ENCODE measurements at regions not wholly inside any gene's neighbourhood (a gene's known extent, or its start where the extent isn't known, plus 50 kb on each side); places are given as distances from the start of the nearest gene placed in this dataset.
A peak's percentile ranks its signal among the peaks of the same experiment; 100 is the strongest.

DNA sequence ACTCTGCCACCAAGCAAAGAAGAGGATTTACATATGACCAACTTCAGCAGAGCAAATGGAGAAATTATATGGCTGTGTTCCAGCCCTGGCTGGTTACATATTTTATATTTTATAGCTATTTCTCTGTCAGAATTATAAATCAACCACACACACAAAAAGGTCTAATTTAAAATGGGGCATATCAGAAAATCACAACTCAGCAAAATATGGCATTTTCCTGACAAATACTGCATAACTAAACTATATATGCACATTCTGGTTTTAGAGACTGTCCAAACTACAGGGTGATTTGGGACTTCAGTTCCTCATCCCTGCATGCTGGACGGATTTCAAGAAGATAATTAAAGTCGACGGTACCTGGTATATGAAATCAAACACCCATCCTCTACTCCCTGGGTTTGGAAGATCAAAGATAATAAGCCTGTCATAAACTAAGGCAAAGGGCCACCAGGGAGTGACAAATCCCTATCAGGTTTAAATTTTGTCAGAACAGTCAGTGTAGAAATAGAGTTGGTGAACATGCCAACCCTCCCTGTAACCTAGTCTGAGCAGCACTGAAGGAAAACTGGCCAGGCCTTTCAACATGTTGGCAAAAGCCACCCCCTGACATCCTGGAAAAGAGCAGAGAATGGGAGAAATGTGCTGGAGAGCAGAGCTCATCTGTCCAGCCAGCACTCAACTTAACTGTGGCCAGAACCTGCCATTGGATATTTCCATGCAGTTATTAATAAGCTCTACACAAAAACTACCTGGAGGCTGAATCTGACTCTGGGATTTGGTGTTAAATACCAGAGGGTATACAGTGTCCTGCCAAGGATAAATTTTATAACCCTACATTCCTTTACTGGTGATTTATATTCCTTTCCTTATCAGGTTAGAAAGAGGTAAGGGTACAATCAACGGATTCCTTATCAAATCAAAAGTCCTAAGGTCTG is 235.7 kb downstream of the ENC1 start:
- TF ChIP-seq TAF1 (IDR thresholded peaks at IDR 0.05; ENCODE audit: borderline replicate concordance, low read depth, low read length) (no peak), POLR2A (IDR thresholded peaks at IDR 0.05; ENCODE audit: low read depth, low read length) (no peak), POLR2AphosphoS5 (IDR thresholded peaks at IDR 0.05; ENCODE audit: low read depth, low read length) (no peak)
- DNase-seq (ENCODE audit: insufficient read length) (no peak), FAIRE-seq (no peak)

DNA sequence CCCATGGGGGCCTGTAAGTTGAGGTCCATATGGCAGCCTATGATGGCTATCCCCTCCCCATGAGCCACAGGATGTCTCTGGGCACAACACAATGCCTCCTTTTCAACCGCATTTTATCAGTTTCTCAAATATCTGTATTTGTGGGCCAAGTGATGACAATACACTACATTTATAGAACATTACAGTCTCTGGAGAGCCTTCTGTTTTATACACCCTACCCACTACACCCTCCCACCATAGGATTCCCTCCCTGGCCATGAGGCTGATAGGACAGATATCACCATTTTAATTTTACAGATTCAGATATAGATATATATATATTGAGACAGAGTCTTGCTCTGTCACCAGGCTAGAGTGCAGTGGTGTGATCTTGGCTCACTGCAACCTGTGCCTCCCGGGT is 236.8 kb downstream of the ENC1 start:
- no peak for FAIRE-seq
- TF ChIP-seq TAF1 (IDR thresholded peaks at IDR 0.05; ENCODE audit: borderline replicate concordance, low read depth, low read length) (no peak), POLR2AphosphoS5 (IDR thresholded peaks at IDR 0.05; ENCODE audit: low read depth, low read length) (no peak), POLR2A (IDR thresholded peaks at IDR 0.05; ENCODE audit: low read depth, low read length) (no peak)
- no peak for DNase-seq (ENCODE audit: insufficient read length)

DNA sequence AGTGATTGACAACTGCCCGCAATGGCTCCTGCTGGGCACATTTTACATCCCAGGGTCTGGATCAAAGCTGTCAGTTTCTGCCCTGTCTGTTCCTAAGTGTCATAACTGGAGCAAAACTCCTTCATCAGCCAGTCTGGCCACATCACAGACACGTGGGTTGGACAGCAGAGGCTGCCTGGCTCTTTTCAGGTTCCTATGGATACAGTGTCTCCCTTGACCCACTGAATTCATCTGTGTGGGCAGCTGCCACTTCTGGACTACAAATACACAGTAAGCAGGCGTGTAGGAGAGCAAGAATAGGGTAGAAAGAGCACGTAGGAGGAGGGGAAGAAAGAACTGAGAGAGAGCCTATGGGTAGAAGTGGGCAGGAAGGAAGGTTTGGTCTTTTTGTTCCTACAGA is 238.0 kb downstream of the ENC1 start:
- FAIRE-seq, result no peak
- no peak for TF ChIP-seq POLR2AphosphoS5 (IDR thresholded peaks at IDR 0.05; ENCODE audit: low read depth, low read length)
- TF ChIP-seq POLR2A (IDR thresholded peaks at IDR 0.05; ENCODE audit: low read depth, low read length), result no peak
- no peak for DNase-seq (ENCODE audit: insufficient read length)

DNA sequence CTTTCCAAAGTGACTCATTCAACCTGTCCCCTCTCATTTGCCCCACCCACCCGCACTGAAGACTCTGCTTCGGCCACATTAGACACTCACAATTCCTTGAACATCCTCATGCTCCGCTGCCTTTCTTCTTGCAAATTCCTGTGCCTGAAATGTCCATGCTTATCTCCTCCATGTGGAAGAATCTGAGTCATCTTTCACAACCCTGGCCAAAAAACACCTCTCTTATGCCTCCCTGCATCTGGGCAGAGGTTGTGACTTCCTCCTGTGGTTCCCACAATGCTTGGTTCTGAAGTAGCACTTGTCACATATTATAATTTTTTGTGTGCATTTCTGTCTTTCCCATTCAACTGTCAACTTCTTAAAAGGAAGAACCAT is 238.6 kb downstream of the ENC1 start:
- DNase-seq (ENCODE audit: insufficient read length) (no peak), FAIRE-seq (no peak)
- TF ChIP-seq POLR2A (IDR thresholded peaks at IDR 0.05; ENCODE audit: low read depth, low read length) (no peak), POLR2AphosphoS5 (IDR thresholded peaks at IDR 0.05; ENCODE audit: low read depth, low read length) (no peak), TAF1 (IDR thresholded peaks at IDR 0.05; ENCODE audit: borderline replicate concordance, low read depth, low read length) (no peak)

DNA sequence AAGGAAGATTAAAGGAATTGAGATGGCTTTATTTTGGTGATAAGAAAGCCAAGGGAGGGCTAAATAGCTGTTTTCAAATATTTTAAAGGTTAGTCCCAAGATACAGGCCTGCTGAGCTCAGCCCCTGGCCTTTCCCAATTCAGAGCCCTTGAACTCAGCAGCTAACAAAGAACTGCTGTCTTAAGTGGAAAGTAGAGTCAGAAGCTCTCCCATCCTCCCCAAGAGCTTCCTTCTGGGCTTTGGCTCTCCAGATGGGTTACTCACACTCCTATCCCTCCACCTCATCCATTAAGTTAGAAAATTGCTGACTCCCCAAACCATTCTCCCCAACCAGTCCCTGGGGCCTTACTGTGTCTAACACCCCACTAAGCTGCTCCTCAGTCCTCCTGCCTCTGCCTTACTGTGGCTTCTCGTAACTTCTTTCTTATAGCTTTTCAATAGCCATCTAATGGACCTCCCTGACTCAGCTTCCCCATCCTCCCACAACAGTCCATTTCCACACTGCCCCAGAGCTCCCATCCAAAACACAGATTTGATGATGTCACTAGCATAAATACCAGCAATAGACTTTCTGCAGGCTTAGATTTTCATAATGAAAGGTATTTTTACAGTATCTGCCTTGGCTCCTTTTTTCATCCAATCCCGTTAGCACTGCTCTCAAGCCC is 239.1 kb downstream of the ENC1 start:
- FAIRE-seq (no peak), DNase-seq (ENCODE audit: insufficient read length) (no peak)
- TF ChIP-seq POLR2A (IDR thresholded peaks at IDR 0.05; ENCODE audit: low read depth, low read length), result no peak
- no peak for TF ChIP-seq TAF1 (IDR thresholded peaks at IDR 0.05; ENCODE audit: borderline replicate concordance, low read depth, low read length)
- no peak for TF ChIP-seq POLR2AphosphoS5 (IDR thresholded peaks at IDR 0.05; ENCODE audit: low read depth, low read length)

DNA sequence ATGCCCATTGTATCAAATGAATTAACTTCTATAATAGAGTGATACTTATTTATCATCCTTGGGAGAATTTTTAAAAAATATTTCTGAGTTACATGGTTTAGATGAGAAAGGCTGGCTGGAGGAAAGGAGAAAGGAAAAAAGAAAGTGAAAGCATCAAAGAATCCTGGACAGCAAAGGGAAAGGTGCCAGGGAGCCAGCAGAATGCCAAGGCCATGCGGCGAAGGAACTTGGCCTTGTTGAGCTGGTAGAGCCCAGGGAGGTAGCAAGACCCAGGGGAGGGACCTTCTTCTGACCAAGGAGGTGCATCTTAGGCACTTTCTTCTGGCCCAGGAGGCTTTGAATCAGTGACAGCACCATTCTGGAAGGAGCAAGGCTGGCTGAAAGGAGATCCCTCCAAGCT is 240.5 kb downstream of the ENC1 start:
- TF ChIP-seq POLR2A (IDR thresholded peaks at IDR 0.05; ENCODE audit: low read depth, low read length), result no peak
- TF ChIP-seq POLR2AphosphoS5 (IDR thresholded peaks at IDR 0.05; ENCODE audit: low read depth, low read length), result no peak
- no peak for TF ChIP-seq TAF1 (IDR thresholded peaks at IDR 0.05; ENCODE audit: borderline replicate concordance, low read depth, low read length)
- no peak for DNase-seq (ENCODE audit: insufficient read length)
- FAIRE-seq, result no peak

DNA sequence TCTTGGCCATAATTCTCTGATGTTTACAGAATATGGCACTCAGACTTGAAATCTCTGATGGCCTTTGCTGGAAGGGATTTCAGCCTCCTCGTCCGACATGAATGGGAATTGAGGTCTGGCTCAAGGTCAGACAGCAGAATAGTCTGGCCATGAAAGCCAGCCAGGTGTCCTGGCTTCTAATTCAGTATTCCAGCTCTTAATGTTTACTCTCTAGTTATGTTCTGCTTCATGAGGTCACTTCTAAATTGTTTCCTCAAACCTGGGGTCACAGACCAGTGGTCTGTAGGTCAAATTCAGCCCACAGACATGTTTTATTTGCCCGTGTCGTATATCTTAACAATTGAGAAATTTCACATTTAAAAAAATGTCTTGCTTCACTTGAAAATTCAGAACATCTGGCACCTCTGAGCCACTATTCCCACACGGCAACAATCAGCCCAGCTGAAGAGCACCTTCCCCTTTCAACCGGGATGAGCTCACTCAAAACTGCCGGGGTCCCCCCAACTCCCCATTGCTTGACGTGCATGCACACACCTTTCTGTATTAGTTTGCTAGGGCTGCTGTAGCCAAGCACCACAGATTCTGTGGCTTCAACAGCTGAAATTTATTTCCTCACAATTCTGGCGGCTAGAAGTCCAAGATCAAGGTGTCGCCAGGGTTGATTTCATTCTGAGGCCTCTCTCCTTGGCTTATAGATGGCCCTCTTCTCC is 243.5 kb downstream of the ENC1 start:
- FAIRE-seq (no peak), DNase-seq (ENCODE audit: insufficient read length) (no peak)
- TF ChIP-seq TAF1 (IDR thresholded peaks at IDR 0.05; ENCODE audit: borderline replicate concordance, low read depth, low read length), result no peak
- no peak for TF ChIP-seq POLR2A (IDR thresholded peaks at IDR 0.05; ENCODE audit: low read depth, low read length)
- TF ChIP-seq POLR2AphosphoS5 (IDR thresholded peaks at IDR 0.05; ENCODE audit: low read depth, low read length), result no peak

DNA sequence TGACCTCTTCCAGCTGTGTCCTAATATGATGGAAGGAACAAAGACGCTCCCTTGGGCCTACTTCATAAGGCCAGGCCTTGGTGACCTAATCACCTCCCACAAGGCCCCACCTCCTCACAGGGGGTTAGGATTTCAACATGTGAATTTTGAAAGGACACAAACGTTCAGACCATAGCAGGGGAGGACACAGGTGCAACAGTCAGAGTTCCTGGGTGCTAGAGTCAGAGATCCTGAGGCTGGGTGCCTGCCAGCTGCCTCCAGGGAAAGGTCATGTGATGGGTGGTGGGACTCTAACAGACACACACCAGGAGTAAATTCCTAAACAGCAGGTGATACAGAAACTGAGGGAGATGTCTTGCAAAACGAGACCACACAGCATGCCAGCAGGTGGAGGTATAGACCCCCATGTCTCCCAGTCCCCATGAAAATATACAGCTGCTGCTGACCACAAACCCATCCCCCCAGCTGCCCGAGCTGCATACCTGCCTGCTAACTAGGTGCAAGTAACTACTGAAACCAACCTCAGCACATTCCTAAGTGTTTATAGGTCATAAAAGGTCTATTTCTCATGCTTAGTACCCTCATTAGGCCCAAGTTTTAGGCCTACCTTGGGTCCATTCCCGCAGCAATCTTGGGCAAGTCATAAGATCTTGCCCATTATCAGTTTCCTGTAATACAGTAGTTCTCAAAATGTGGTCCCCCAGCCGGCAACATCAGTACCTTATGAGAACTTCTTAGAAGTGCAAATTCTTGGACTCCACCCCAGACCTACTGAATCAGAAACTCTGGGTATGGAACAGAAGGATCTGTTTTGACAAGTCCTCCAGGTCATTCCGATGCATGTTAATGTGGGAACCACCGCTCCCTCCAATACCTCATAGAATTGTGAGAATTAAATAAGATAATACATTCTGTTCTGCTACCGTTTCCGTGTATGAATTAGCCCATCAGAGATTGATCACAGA is 245.3 kb downstream of the ENC1 start:
- FAIRE-seq, result peak; percentile 9
- no peak for DNase-seq (ENCODE audit: insufficient read length)
- TF ChIP-seq POLR2AphosphoS5 (IDR thresholded peaks at IDR 0.05; ENCODE audit: low read depth, low read length) (no peak), POLR2A (IDR thresholded peaks at IDR 0.05; ENCODE audit: low read depth, low read length) (no peak), TAF1 (IDR thresholded peaks at IDR 0.05; ENCODE audit: borderline replicate concordance, low read depth, low read length) (no peak)

DNA sequence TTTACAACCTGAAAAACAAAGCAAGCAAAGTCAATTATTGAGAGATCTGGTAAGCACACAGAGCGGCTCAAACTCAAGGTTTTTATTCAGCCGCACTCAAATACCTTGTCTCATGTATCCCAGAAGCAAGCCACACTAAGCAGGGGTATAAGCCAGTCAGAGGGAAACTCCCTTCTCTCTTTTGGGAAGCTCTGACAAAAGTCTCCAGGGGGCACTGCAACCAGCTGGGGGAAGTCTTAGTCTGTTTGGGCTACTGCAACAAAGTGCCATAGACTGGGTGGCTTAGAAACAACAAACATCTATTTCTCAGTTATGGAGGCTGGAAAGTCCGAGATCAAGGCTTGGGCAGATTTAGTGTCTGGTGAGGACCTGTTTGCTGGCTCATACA is 246.0 kb downstream of the ENC1 start:
- peak; percentile 62 for FAIRE-seq
- no peak for DNase-seq (ENCODE audit: insufficient read length)
- TF ChIP-seq POLR2A (IDR thresholded peaks at IDR 0.05; ENCODE audit: low read depth, low read length) (no peak), POLR2AphosphoS5 (IDR thresholded peaks at IDR 0.05; ENCODE audit: low read depth, low read length) (no peak), TAF1 (IDR thresholded peaks at IDR 0.05; ENCODE audit: borderline replicate concordance, low read depth, low read length) (no peak)

DNA sequence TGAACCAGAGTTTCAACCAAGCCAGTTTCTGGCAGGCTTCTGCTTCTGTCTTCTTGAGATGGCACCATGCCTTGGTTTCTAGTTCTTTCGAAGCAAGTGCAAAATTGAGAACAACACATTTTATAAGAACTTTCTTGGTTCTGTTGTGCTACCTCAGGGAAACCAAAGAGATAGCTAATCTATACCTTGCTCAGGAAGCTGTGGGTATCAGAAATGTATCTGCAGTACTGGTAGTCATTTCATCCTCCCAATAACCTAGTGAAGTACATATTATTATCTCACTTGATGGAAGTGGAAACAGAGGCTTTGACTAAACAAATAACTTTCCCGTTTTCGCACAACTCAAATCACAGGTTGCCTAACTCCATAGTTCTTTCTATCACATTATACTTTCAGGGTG is 246.6 kb downstream of the ENC1 start:
- TF ChIP-seq POLR2AphosphoS5 (IDR thresholded peaks at IDR 0.05; ENCODE audit: low read depth, low read length), result no peak
- no peak for TF ChIP-seq TAF1 (IDR thresholded peaks at IDR 0.05; ENCODE audit: borderline replicate concordance, low read depth, low read length)
- no peak for TF ChIP-seq POLR2A (IDR thresholded peaks at IDR 0.05; ENCODE audit: low read depth, low read length)
- DNase-seq (ENCODE audit: insufficient read length), result no peak
- peak; percentile 21 for FAIRE-seq
